Putamen (tissue), 1 donor: ENCODE measurements at regions not wholly inside any gene's neighbourhood (a gene's known extent, or its start where the extent isn't known, plus 50 kb on each side); places are given as distances from the start of the nearest gene placed in this dataset.
A peak's percentile ranks its signal among the peaks of the same experiment; 100 is the strongest.
"Not testable (repeated sequence)": the region's sequence is repeated elsewhere in the genome, so short reads cannot be mapped to it uniquely, and the experiment has no call there.

Experiments
- DNase-seq: peaks from one replicate; pipeline ENCODE4 v3.0.0-alpha.2; 2016; ENCODE audit warnings: low spot score

GRCh38 chr6:849075-849506, 156.2 kb upstream of the EXOC2 start:
- DNase-seq = no peak

GRCh38 chr6:845566-845965, 152.6 kb upstream of the EXOC2 start:
- no peak for DNase-seq

GRCh38 chr6:845101-845500, 152.2 kb upstream of the EXOC2 start:
- no peak for DNase-seq

- DNase-seq = peak; percentile 26
Observed at GRCh38 chr6:842141-842540, 149.2 kb upstream of the EXOC2 start.

- no peak for DNase-seq
Observed at GRCh38 chr6:841569-841968, 148.6 kb upstream of the EXOC2 start.

- DNase-seq = no peak
Observed at GRCh38 chr6:839201-839600, 146.3 kb upstream of the EXOC2 start.

GRCh38 chr6:837380-837779, 144.4 kb upstream of the EXOC2 start:
- DNase-seq = no peak

GRCh38 chr6:836276-836853, 143.4 kb upstream of the EXOC2 start:
- DNase-seq = no peak

- DNase-seq = peak; percentile 74
Observed at GRCh38 chr6:835476-836160, 142.7 kb upstream of the EXOC2 start.

GRCh38 chr6:834866-835265, 141.9 kb upstream of the EXOC2 start:
- no peak for DNase-seq

- no peak for DNase-seq
Observed at GRCh38 chr6:834190-834589, 141.3 kb upstream of the EXOC2 start.

GRCh38 chr6:832804-833203, 139.9 kb upstream of the EXOC2 start:
- DNase-seq = not testable (repeated sequence)

- no peak for DNase-seq
Observed at GRCh38 chr6:830667-831327, 137.9 kb upstream of the EXOC2 start.

- no peak for DNase-seq
Observed at GRCh38 chr6:829656-830055, 136.7 kb upstream of the EXOC2 start.

- no peak for DNase-seq
Observed at GRCh38 chr6:827431-827830, 134.5 kb upstream of the EXOC2 start.

- no peak for DNase-seq
Observed at GRCh38 chr6:819122-819521, 126.2 kb upstream of the EXOC2 start.

- DNase-seq = peak; percentile 28
Observed at GRCh38 chr6:818196-818595, 125.3 kb upstream of the EXOC2 start.

- DNase-seq = no peak
Observed at GRCh38 chr6:816510-817084, 123.7 kb upstream of the EXOC2 start.

GRCh38 chr6:815348-815738, 122.4 kb upstream of the EXOC2 start:
- DNase-seq = no peak

GRCh38 chr6:814378-815347, 121.7 kb upstream of the EXOC2 start:
- no peak for DNase-seq

GRCh38 chr6:811831-812230, 118.9 kb upstream of the EXOC2 start:
- DNase-seq = no peak

- no peak for DNase-seq
Observed at GRCh38 chr6:811191-811590, 118.3 kb upstream of the EXOC2 start.
